Superior temporal gyrus (tissue), 1 donor: ENCODE measurements at regions not wholly inside any gene's neighbourhood (a gene's known extent, or its start where the extent isn't known, plus 50 kb on each side); places are given as distances from the start of the nearest gene placed in this dataset.

Experiments used
- DNase-seq: peaks from one replicate; pipeline ENCODE4 v3.0.0-alpha.2; 2016; ENCODE audit errors: extremely low spot score

- peak; percentile 60 for DNase-seq
These were observed 445.6 kb upstream of the POU3F3 start for GRCh38 chr2:104408266-104408665.

- no peak for DNase-seq
These were observed 443.8 kb upstream of the POU3F3 start for GRCh38 chr2:104410136-104410535.

DNA sequence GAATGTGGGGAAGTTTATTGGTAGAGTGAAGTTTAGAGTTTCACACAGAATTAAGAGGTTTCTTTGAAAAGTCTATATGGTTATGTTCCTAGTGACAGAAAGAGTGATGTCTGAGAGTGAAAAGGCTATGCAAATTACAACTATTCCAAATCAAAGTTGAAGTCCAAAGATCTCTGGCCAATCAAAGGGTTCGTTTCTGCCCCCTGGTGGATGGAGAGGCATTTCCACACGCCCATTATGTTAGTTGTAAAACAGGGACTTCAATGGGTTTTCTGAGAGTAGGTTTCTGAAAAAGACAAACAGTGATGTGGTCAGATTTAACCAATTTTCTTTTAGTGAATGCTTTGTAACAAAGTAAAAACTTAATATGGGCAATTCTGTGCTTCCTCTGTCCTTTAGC is 441.5 kb upstream of the POU3F3 start:
- peak; percentile 91 for DNase-seq

- DNase-seq: peak; percentile 4
These were observed 440.0 kb upstream of the POU3F3 start for GRCh38 chr2:104413890-104414289.

DNA sequence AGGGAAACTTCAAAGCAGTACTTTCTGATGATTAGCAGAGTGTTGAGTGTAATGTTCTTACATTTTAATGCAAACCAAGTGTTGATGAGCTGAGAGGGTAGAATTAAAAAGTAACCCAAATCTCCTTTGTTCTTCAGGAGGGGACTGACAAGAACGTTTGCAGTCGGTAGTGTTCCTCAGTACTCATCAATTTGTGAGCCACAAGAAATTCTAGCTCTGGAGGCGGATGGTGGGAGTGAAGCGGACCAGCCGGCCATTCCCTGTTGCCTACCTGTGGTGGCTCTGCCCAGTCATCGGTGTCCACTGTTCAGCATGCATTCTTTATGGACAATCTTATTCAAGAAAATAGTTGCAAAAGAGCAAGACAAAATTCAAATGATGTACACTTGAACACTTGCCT is 438.6 kb upstream of the POU3F3 start:
- DNase-seq: peak; percentile 18

DNA sequence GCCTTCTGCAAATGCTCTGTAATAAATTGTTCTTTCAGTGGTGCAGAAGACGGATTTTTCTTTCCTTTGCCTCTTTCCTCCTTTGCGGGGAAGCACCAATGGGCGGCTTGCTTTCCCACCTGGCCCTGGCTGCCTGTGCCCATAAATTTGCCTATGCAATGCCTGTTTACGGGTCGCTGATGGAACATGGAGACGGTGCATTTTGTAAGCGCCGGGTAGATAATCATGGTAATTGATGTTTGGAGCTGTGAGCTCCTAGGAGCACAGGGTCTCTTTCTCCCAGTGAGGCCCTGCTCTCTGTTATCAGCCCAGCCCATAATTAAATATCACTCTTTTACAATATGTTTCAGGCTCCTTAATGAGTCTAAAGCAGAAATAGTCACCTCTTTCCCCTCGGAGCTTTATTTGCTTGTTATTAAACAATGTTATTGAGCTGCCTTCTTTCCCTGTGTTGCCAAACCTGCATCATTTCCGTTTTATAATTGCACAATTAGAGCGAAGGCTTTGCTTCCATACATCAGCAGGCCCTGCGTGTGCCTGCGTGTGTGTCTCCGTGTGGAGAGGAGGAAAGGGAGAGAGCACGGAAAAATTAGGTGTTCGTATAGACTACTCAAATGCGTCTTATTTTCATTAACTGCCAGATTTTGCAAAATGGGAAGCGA is 437.4 kb upstream of the POU3F3 start:
- peak; percentile 53 for DNase-seq

DNA sequence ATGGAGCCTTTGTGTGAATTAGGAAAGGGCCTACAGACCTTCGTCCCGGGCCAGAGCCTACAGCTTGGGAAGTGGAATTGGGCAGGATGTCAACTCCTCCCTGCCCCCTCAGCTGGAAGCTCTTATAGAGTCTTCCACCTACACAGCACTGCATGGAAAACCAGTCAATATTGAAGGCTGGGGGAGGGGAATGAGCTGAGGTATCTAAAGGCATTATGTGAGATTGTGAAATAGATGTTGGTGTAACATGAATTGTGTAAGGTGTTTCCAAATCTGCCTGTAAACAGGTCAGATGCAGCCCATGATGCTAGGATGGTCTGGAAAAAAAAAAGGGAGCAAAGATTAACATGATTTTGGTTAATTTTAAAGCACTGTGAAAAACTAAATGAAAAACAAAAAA is 433.5 kb upstream of the POU3F3 start:
- DNase-seq: no peak

DNA sequence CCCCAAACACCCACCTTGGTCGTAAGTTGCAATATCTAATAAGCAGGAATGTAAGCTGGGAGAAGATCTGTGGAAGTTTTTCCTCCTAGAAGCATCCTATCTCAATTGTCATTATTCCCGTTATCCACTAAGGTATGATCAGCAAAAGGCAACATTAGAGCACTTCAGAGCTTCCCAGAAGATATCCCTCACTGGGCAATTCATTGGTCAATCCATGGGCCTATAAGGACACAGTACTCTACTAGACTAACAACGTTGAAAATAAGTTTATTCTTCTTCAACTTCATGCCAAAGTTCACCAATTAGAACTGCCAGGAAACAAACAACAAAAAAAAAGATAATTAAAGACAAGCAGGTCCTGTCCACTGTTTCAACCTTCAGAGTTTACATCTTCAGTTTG is 433.0 kb upstream of the POU3F3 start:
- no peak for DNase-seq

DNA sequence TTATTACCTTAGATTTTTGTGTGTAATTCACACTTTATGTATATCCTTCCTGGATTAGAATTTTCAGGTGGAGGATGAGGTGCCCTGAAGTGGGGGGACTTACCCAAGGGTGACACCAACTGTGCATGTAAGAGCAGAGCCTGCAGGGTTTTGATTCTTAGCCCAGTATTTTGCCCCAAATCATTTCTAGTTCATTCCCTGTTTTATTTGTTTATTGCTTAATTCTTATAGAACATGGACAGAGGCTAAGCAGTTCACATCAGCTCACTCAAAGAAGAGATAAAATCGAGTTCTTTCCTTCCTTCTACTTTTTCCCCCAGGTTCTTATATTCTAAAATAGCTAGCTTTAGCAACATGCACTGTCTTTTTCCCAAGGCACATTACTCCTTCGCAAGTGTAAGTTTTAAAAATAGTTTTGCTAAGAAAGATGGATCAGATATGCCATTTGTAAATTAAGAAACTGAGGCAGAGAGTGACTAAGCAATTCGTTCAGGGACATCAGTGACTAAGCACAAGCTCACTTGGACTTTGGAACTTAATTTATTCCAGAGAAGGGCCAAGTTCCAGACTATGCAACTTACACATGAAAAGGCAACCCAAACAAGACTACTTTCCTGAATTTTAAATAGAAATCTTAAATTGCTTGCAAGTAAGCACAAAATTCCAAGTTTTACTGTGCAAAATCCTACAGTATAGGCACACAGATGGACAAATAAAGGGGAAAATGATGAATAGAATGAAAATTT is 427.9 kb upstream of the POU3F3 start:
- no peak for DNase-seq

DNA sequence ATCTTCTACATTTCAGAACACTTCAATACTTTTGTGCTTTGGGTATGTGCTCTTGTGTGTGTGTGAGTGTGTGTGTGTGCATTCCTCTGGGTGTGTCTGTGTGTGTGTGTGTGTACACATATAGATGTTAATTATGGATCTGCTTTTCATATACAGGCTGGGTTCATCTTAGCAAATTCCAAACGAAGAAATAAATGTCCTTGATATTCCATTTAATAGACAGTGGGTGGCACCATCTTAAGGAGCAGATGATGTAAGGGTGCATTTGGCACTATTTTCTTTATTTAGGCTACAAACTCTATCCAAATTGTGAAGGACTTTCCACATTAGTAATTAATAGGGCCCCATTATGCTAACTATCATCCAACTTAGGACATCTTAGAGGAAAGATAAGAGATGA is 425.8 kb upstream of the POU3F3 start:
- DNase-seq: peak; percentile 45

DNA sequence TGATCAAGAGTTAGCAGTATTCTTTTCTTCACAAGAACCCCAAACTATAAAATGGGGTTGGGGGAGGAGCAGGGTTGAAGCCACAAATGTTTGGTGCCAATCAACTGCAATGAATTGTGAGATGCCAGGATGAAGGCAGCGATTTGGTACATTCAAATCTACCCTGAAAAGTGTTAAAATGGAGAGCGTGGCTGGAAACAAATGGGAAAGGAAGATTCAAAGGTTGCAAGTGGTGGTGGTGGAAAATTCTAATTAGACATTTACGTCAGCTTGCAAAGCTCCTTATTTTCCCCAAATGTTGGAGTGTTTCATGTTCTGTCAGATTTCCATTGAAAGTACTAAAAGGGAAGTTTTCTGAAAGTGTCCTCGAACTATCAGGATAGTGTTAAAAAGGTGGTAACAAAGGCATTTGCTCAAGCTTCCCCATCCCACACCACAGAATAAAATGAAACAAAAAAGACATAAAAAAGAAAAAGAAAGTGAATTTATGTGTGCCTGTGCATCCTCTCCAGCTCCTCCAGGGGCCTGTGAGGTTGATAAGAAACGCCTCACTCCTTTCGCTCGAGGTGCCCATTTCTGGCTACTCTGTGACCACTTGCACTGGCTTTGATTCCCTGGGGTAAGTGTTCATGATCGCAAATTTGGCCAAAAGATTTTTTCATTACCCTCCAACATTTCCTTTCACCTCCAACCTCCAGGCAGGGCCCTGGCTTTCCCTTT is 424.1 kb upstream of the POU3F3 start:
- peak; percentile 71 for DNase-seq

GRCh38 chr2:104430359-104430740 is 423.6 kb upstream of the POU3F3 start:
- DNase-seq: peak; percentile 94

DNA sequence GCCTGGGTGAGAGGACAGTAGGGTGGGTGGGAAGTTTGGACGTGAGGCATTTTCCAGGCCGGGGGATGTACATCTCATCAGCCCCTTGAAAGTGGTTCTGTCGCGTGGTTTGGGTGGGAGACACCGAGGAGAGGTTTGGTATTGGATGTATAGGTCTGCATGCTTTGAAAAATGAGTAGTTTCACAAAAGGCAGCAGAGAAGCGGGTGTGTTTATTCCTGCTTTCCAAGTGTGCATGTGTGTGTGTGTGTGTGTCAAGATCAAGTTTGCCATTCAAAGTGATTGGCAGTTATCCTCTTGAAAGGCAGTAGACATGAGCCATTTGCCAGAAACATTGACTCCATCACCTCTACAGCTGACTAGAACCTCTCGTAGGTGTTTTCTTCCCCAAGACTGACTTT is 423.1 kb upstream of the POU3F3 start:
- peak; percentile 74 for DNase-seq

- DNase-seq: peak; percentile 85
These were observed 422.2 kb upstream of the POU3F3 start for GRCh38 chr2:104431701-104432121.

- no peak for DNase-seq
These were observed 421.5 kb upstream of the POU3F3 start for GRCh38 chr2:104432401-104432800.

DNA sequence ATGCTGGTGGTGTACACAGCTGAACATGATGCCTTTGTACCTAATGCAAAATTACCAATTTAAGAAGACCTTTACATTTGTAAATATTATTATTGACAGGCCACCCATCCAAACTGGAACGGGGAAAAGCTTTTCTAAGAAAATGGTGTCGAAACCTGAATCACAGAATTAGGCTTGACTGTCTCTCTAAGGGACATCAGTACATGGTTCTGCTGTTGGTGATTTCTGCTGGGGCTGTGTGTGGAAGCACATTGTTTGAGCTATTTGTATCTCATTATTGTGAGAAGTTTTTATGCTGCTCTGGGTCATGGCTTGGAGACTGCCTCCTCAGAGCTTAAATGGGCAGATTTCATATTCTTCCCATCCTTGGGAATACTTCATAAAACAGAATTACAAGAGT is 420.9 kb upstream of the POU3F3 start:
- peak; percentile 79 for DNase-seq

DNA sequence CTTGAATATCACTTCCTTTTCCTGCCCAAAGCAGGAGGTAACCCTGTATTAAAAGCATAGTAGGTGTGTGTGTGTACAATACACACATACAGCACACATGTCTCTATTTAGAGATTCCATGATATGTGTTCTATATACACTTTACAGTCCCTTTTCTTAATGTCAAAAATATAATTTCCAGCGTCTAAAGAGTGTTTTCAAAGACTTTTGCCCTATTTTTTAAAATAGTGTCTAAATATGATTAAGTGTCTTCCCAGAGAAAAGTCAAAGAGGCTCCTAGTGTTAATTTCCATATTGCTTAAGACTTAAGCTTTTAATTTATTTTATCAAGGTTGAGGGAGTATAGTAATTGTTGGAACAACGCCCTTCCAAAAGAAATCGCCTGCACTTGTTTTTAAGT is 420.3 kb upstream of the POU3F3 start:
- DNase-seq: peak; percentile 72

- peak; percentile 81 for DNase-seq
These were observed 419.6 kb upstream of the POU3F3 start for GRCh38 chr2:104434318-104434792.

- DNase-seq: peak; percentile 72
These were observed 418.9 kb upstream of the POU3F3 start for GRCh38 chr2:104434966-104435365.

DNA sequence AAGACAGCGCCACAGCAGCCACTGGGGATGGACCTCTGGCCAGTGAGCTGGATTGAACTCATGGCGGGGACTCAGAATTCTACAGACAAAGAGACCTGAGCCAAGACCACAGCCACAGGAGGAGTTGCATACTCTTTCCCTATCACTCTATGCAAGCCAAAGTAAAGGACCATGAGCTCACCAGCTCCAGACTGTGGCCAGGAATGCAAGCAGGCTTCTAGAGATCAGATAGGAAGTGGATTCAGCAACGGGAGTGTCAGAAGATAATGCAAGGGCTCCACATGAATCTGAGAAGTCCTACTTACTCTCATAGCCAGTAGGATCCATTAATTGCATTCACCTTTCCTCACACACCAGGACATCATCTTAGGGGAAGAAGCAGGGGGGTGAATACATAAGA is 415.4 kb upstream of the POU3F3 start:
- DNase-seq: no peak

DNA sequence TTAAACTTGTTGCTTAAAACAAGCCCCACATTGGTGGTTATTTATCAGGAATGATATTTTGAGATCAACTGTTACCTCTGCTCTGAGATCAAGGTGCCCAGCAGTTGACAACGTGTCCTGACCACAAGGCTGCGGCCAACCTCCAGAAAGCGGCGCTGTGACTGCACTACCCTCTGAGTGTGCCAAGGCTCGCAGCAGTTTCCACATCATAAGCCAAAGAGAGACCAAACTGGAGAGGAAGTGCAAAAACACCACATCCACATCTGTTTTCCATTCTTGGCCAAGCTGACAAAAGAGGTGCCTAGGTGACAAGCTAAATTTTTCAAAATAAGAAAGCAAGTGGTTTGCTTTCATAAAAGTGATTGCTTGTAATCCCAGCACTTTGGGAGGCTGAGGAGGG is 410.8 kb upstream of the POU3F3 start:
- no peak for DNase-seq

- DNase-seq: peak; percentile 74
These were observed 409.5 kb upstream of the POU3F3 start for GRCh38 chr2:104444392-104444791.

- DNase-seq: no peak
These were observed 409.0 kb upstream of the POU3F3 start for GRCh38 chr2:104444889-104445288.
